IMR-90 (cell line): ENCODE measurements at regions not wholly inside any gene's neighbourhood (a gene's known extent, or its start where the extent isn't known, plus 50 kb on each side); places are given as distances from the start of the nearest gene placed in this dataset.

Experiments
- ATAC-seq: fragments of 200-7000 bp; cut with Tn5 transposase; 2 replicates; pipeline ENCODE4 v1.9.1; 2020; ENCODE audit warnings: low read depth, mild to moderate bottlenecking, moderate library complexity
- BruUV-seq: library from RNA; stranded (reverse); fragments of 400-500 nt; replicated peaks from 2 replicates; lab custom pipeline; 2021; lab: Mats Ljungman, UMichigan
- CTCF ChIA-PET: fragments of 300-600 bp; formaldehyde crosslinking; extraction: SDS; loops from one replicate; lab custom pipeline; 2021; ENCODE audit warnings: antibody characterized with exemption; lab: Yijun Ruan, JAX
- POLR2A ChIA-PET: fragments of 300-600 bp; sonication (Branson Sonifier 250); formaldehyde crosslinking; loops from one replicate; lab custom pipeline; 2022; ENCODE audit warnings: antibody characterized with exemption; ENCODE audit not compliant: unreplicated experiment; lab: Charles Lee
- DNase-seq: peaks from one replicate; pipeline ENCODE4 v3.0.0; 2013
- H2AFZ ChIP-seq: replicated peaks from 2 replicates; pipeline ENCODE3; 2013; ENCODE audit warnings: low read length, mild to moderate bottlenecking; ENCODE audit not compliant: poor library complexity
- H2AK5ac ChIP-seq: 2 replicates; pipeline ENCODE4 v1.6.1; 2013; ENCODE audit warnings: low read depth, low read length, inconsistent platforms
- H2AK9ac ChIP-seq: replicated peaks from 2 replicates; pipeline ENCODE3; 2013; ENCODE audit warnings: mild to moderate bottlenecking, low read depth, low read length, moderate library complexity; ENCODE audit not compliant: poor library complexity
- H2BK120ac ChIP-seq: 2 replicates; pipeline ENCODE4 v1.6.1; 2013; ENCODE audit warnings: low read depth, low read length, inconsistent platforms
- H2BK15ac ChIP-seq: 3 replicates; pipeline ENCODE4 v1.6.1; 2013; ENCODE audit warnings: low read depth, low read length, inconsistent platforms
- H2BK20ac ChIP-seq: 2 replicates; pipeline ENCODE4 v1.6.1; 2013; ENCODE audit warnings: low read depth, mild to moderate bottlenecking, inconsistent platforms, low read length, moderate library complexity
- H2BK5ac ChIP-seq: 2 replicates; pipeline ENCODE4 v1.6.1; 2013; ENCODE audit warnings: mild to moderate bottlenecking, low read depth, low read length, inconsistent platforms; ENCODE audit not compliant: poor library complexity, severe bottlenecking
- H3K14ac ChIP-seq: replicated peaks from 2 replicates; pipeline ENCODE4 v1.6.1; 2013; ENCODE audit warnings: low read depth, low read length, inconsistent platforms
- H3K18ac ChIP-seq: 2 replicates; pipeline ENCODE4 v1.6.1; 2013; ENCODE audit warnings: low read depth, low read length, control low read depth
- H3K23ac ChIP-seq: 2 replicates; pipeline ENCODE4 v1.6.1; 2013; ENCODE audit warnings: low read depth, low read length, inconsistent platforms
- H3K27ac ChIP-seq: 2 replicates; pipeline ENCODE4 v1.5.1; 2013; ENCODE audit warnings: mild to moderate bottlenecking, control low read depth, low read length; ENCODE audit not compliant: insufficient read depth
- H3K27me3 ChIP-seq: 2 replicates; pipeline ENCODE4 v1.6.1; 2013; ENCODE audit warnings: low read length; ENCODE audit not compliant: control insufficient read depth, insufficient read depth
- H3K36me3 ChIP-seq: 2 replicates; pipeline ENCODE4 v1.6.1; 2013; ENCODE audit warnings: low read length, mixed read lengths; ENCODE audit not compliant: control insufficient read depth, insufficient read depth
- H3K4ac ChIP-seq: 2 replicates; pipeline ENCODE4 v1.6.1; 2013; ENCODE audit warnings: low read depth, low read length, inconsistent platforms
- H3K4me1 ChIP-seq: 2 replicates; pipeline ENCODE4 v1.6.1; 2013; ENCODE audit warnings: low read length, mixed read lengths; ENCODE audit not compliant: control insufficient read depth, insufficient read depth
- H3K4me2 ChIP-seq: 2 replicates; pipeline ENCODE4 v1.6.1; 2013; ENCODE audit warnings: low read depth, mild to moderate bottlenecking, control low read depth, low read length, moderate library complexity
- H3K4me3 ChIP-seq: 2 replicates; pipeline ENCODE4 v1.5.1; 2013; ENCODE audit warnings: low read depth, mild to moderate bottlenecking, control low read depth, low read length, moderate library complexity; ENCODE audit not compliant: insufficient read depth
- H3K56ac ChIP-seq: 2 replicates; pipeline ENCODE4 v1.6.1; 2013; ENCODE audit warnings: low read length, inconsistent platforms; ENCODE audit not compliant: insufficient read depth; ENCODE audit errors: extremely low read depth
- H3K79me1 ChIP-seq, 2 experiments: 2 replicates each; pipeline ENCODE4 v1.6.1; 2013; ENCODE audit warnings: low read length in 2 of 2, inconsistent platforms in 1 of 2, low read depth in 1 of 2
- H3K9ac ChIP-seq: 2 replicates; pipeline ENCODE4 v1.6.1; 2013; ENCODE audit warnings: low read depth, low read length, control low read depth
- H3K9me1 ChIP-seq: 2 replicates; pipeline ENCODE4 v1.6.1; 2013; ENCODE audit warnings: low read length, inconsistent platforms; ENCODE audit not compliant: insufficient read depth
- H3K9me3 ChIP-seq: 2 replicates; pipeline ENCODE4 v1.6.1; 2013; ENCODE audit warnings: low read length; ENCODE audit not compliant: control insufficient read depth, insufficient read depth
- H4K20me1 ChIP-seq: 2 replicates; pipeline ENCODE4 v1.6.1; 2013; ENCODE audit warnings: low read length, inconsistent platforms; ENCODE audit not compliant: insufficient read depth
- H4K5ac ChIP-seq: 2 replicates; pipeline ENCODE4 v1.6.1; 2013; ENCODE audit warnings: mild to moderate bottlenecking, low read depth, low read length, control low read depth
- H4K8ac ChIP-seq, 2 experiments: 2 replicates each; pipeline ENCODE4 v1.6.1; 2013; ENCODE audit warnings: low read depth in 2 of 2, low read length in 2 of 2, control low read depth in 1 of 2, inconsistent platforms in 1 of 2
- H4K91ac ChIP-seq: 2 replicates; pipeline ENCODE4 v1.6.1; 2013; ENCODE audit warnings: low read depth, low read length, inconsistent platforms; ENCODE audit not compliant: insufficient read depth
- BHLHE40 ChIP-seq: fragments of 150-350 bp; IDR thresholded peaks from 2 replicates; pipeline ENCODE4 v1.6.1; 2016; ENCODE audit warnings: mild to moderate bottlenecking, low read depth, low read length
- CEBPB ChIP-seq: IDR thresholded peaks from 2 replicates; pipeline ENCODE4 v1.6.1; 2012; ENCODE audit warnings: low read depth, low read length, improper control_type of control experiment
- CHD1 ChIP-seq: IDR thresholded peaks from 2 replicates; pipeline ENCODE4 v1.6.1; 2012; ENCODE audit warnings: low read depth, low read length, improper control_type of control experiment
- FOS ChIP-seq: fragments of 150-350 bp; IDR thresholded peaks from 2 replicates; pipeline ENCODE4 v1.6.1; 2016; ENCODE audit warnings: low read depth, low read length
- MAFK ChIP-seq: IDR thresholded peaks from 2 replicates; pipeline ENCODE4 v1.6.1; 2012; ENCODE audit warnings: low read depth, low read length, improper control_type of control experiment
- MAZ ChIP-seq: IDR thresholded peaks from 2 replicates; pipeline ENCODE4 v1.6.1; 2012; ENCODE audit warnings: low read depth, mild to moderate bottlenecking, low read length, improper control_type of control experiment, moderate library complexity, borderline replicate concordance
- MXI1 ChIP-seq: IDR thresholded peaks from 2 replicates; pipeline ENCODE4 v1.6.1; 2012; ENCODE audit warnings: low read depth, mild to moderate bottlenecking, low read length, moderate library complexity, borderline replicate concordance
- NFE2L2 ChIP-seq: fragments of 150-350 bp; IDR thresholded peaks from 2 replicates; pipeline ENCODE4 v1.6.1; 2016; ENCODE audit warnings: low read depth, mild to moderate bottlenecking, low read length
- POLR2A ChIP-seq: IDR thresholded peaks from 2 replicates; pipeline ENCODE4 v1.6.1; 2012; ENCODE audit warnings: mild to moderate bottlenecking, low read depth, low read length
- RAD21 ChIP-seq: IDR thresholded peaks from 2 replicates; pipeline ENCODE4 v1.6.1; 2012; ENCODE audit warnings: low read length, improper control_type of control experiment
- RCOR1 ChIP-seq: IDR thresholded peaks from 2 replicates; pipeline ENCODE4 v1.6.1; 2012; ENCODE audit warnings: mild to moderate bottlenecking, low read length, improper control_type of control experiment; ENCODE audit not compliant: insufficient replicate concordance
- RFX5 ChIP-seq: IDR thresholded peaks from 2 replicates; pipeline ENCODE4 v1.8.0; 2012; ENCODE audit warnings: low read depth, mild to moderate bottlenecking, low read length, moderate library complexity
- SMC3 ChIP-seq: fragments of 150-350 bp; IDR thresholded peaks from 2 replicates; pipeline ENCODE4 v1.6.1; 2016; ENCODE audit warnings: low read depth, mild to moderate bottlenecking, antibody characterized with exemption, low read length, moderate library complexity
- WGBS, 2 experiments: methylation state at CpG; one replicate each; pipeline versions ENCODE4 v1.1.5 to v1.1.7; 2013; ENCODE audit warnings: missing lambda C conversion rate in 2 of 2; ENCODE audit not compliant: insufficient read length in 1 of 2; ENCODE audit errors: extremely low coverage in 2 of 2; 5-methylcytosine and 5-hydroxymethylcytosine counted together
- dilution Hi-C: fragments of 300-500 bp; cut with HindIII; formaldehyde crosslinking; loops from one replicate; pipeline ENCODE4 v1.14.3; 2018; ENCODE audit warnings: low sequenced_read_pairs; ENCODE audit not compliant: unreplicated experiment
- in situ Hi-C: fragments of 300-500 bp; cut with MboI; formaldehyde crosslinking; loops from 3 replicates; pipeline ENCODE4 v1.14.3; 2019; ENCODE audit warnings: low sequenced_read_pairs, inconsistent platforms, mixed read lengths
- intact Hi-C: fragments of 100-400 bp; cut with micrococcal nuclease; formaldehyde crosslinking; loops from 2 replicates; pipeline ENCODE4 v1.10.0; 2022
- TF ChIP-seq, protein P1 (sequence below): fragments of 150-350 bp; IDR thresholded peaks from 2 replicates; pipeline ENCODE4 v1.6.1; 2017; ENCODE audit warnings: mild to moderate bottlenecking, antibody characterized with exemption, low read length, low read depth
- TF ChIP-seq, protein P2 (sequence below): fragments of 150-350 bp; IDR thresholded peaks from 2 replicates; pipeline ENCODE4 v1.6.1; 2016; ENCODE audit warnings: low read depth, mild to moderate bottlenecking, low read length, moderate library complexity, borderline replicate concordance
- TF ChIP-seq, protein P3 (sequence below): conservative IDR thresholded peaks from 2 replicates; pipeline ENCODE4 v1.5.1; 2012; ENCODE audit warnings: mild to moderate bottlenecking, low read depth, low read length, improper control_type of control experiment

DNA sequence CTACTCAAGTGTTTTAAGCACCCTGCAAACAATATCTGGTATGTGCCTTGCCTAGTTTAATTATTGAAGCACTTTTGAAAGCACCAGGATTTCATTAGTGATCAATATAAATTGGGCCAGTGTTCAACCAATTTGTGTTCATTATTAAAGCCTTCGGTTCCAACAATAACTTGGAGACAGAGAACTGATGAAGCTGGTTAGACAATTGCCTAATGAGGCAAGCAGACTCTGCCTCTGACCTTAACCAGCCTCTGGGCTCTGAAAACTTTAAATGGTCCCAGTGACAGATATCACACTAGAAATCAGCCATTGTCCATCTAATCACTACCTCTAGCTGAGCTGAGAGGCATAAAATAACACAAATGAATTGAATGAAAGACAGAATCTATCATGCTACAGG lies 139.9 kb upstream of the CNTN6 start:
- H4K5ac ChIP-seq = no peak overlapping the region
- no peak overlapping the region for H3K4me2 ChIP-seq
- H3K9me1 ChIP-seq = no peaks in the 10 kb centered on the region
- no peak overlapping the region for H2BK15ac ChIP-seq
- no peak overlapping the region for H2BK5ac ChIP-seq
- H3K79me1 ChIP-seq = no peaks in the 10 kb centered on the region
- no peaks in the 10 kb centered on the region for H3K27me3 ChIP-seq
- H3K23ac ChIP-seq = no peak overlapping the region
- POLR2A ChIA-PET = no interaction called here
- H3K9me3 ChIP-seq = 0 out of 2 replicates have a peak, but pooled peaks cover 5% of the 10 kb centered on the region
- intact Hi-C loops (no loop called here), in situ Hi-C loops (no loop called here), dilution Hi-C loops (no loop called here)
- no peak overlapping the region for H4K91ac ChIP-seq
- no peak overlapping the region for H2AK9ac ChIP-seq
- H3K56ac ChIP-seq = no peak overlapping the region
- no TSS peak for BruUV-seq
- H4K8ac ChIP-seq = no peak overlapping the region
- H2AFZ ChIP-seq = no peak overlapping the region
- no CpG with 5 or more reads among the region's 1 CpG for WGBS, 2 experiments
- no peaks in the 10 kb centered on the region for H4K20me1 ChIP-seq
- H3K27ac ChIP-seq = no peak overlapping the region
- no peak overlapping the region for H3K14ac ChIP-seq
- CTCF ChIA-PET = no interaction called here
- DNase-seq = no peak
- no peak overlapping the region for H2BK20ac ChIP-seq
- no peak overlapping the region for H2AK5ac ChIP-seq
- no peak overlapping the region for H2BK120ac ChIP-seq
- no peak overlapping the region for H3K18ac ChIP-seq
- no peak overlapping the region for H3K9ac ChIP-seq
- no peaks in the 10 kb centered on the region for H3K4me1 ChIP-seq
- H3K4me3 ChIP-seq = no peak overlapping the region
- ATAC-seq = no peak
- no peaks in the 10 kb centered on the region for H3K36me3 ChIP-seq
- no peak overlapping the region for H3K4ac ChIP-seq
- TF ChIP-seq, protein P1, sequence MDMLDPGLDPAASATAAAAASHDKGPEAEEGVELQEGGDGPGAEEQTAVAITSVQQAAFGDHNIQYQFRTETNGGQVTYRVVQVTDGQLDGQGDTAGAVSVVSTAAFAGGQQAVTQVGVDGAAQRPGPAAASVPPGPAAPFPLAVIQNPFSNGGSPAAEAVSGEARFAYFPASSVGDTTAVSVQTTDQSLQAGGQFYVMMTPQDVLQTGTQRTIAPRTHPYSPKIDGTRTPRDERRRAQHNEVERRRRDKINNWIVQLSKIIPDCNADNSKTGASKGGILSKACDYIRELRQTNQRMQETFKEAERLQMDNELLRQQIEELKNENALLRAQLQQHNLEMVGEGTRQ = no peak
- TF ChIP-seq SMC3 (no peak), RAD21 (no peak), CEBPB (no peak), BHLHE40 (no peak), MXI1 (no peak), CHD1 (no peak), MAZ (no peak), FOS (no peak), NFE2L2 (no peak), MAFK (no peak), RFX5 (no peak), POLR2A (no peak), RCOR1 (no peak)
- TF ChIP-seq, protein P2, sequence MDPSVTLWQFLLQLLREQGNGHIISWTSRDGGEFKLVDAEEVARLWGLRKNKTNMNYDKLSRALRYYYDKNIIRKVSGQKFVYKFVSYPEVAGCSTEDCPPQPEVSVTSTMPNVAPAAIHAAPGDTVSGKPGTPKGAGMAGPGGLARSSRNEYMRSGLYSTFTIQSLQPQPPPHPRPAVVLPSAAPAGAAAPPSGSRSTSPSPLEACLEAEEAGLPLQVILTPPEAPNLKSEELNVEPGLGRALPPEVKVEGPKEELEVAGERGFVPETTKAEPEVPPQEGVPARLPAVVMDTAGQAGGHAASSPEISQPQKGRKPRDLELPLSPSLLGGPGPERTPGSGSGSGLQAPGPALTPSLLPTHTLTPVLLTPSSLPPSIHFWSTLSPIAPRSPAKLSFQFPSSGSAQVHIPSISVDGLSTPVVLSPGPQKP = no peak
- TF ChIP-seq, protein P3, sequence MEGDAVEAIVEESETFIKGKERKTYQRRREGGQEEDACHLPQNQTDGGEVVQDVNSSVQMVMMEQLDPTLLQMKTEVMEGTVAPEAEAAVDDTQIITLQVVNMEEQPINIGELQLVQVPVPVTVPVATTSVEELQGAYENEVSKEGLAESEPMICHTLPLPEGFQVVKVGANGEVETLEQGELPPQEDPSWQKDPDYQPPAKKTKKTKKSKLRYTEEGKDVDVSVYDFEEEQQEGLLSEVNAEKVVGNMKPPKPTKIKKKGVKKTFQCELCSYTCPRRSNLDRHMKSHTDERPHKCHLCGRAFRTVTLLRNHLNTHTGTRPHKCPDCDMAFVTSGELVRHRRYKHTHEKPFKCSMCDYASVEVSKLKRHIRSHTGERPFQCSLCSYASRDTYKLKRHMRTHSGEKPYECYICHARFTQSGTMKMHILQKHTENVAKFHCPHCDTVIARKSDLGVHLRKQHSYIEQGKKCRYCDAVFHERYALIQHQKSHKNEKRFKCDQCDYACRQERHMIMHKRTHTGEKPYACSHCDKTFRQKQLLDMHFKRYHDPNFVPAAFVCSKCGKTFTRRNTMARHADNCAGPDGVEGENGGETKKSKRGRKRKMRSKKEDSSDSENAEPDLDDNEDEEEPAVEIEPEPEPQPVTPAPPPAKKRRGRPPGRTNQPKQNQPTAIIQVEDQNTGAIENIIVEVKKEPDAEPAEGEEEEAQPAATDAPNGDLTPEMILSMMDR = no peak
